Activated B cell treated with CpG ODN at 0.5 μM for 24 hours (primary cell): ENCODE measurements at regions not wholly inside any gene's neighbourhood (a gene's known extent, or its start where the extent isn't known, plus 50 kb on each side); places are given as distances from the start of the nearest gene placed in this dataset.
"Not testable (repeated sequence)": the region's sequence is repeated elsewhere in the genome, so short reads cannot be mapped to it uniquely, and the experiment has no call there.

ENCODE experiments used
- ATAC-seq: fragments of 200-7000 bp; cut with Tn5 transposase; one replicate; pipeline ENCODE4 v1.10.0; 2021; ENCODE audit warnings: low read depth, mild to moderate bottlenecking, moderate library complexity
- CTCF ChIA-PET: fragments of 350-600 bp; sonication (Branson Sonifier 250); formaldehyde crosslinking; loops from one replicate; lab custom pipeline; 2021; ENCODE audit warnings: antibody characterized with exemption; lab: Charles Lee
- POLR2A ChIA-PET: fragments of 350-600 bp; sonication (Branson Sonifier 250); formaldehyde crosslinking; loops from one replicate; lab custom pipeline; 2021; ENCODE audit warnings: antibody characterized with exemption; lab: Charles Lee
- DNase-seq: peaks from one replicate; pipeline ENCODE4 v3.0.0; 2022
- H3K27ac Mint-ChIP-seq: one replicate; pipeline ENCODE4 v1.8.0; 2020; ENCODE audit warnings: mixed read lengths
- H3K27me3 Mint-ChIP-seq: one replicate; pipeline ENCODE4 v1.8.0; 2021; ENCODE audit warnings: mixed read lengths
- H3K36me3 Mint-ChIP-seq: one replicate; pipeline ENCODE4 v1.8.0; 2021; ENCODE audit warnings: low read depth, mixed read lengths
- H3K4me1 Mint-ChIP-seq: one replicate; pipeline ENCODE4 v1.8.0; 2021; ENCODE audit warnings: mixed read lengths
- H3K4me3 Mint-ChIP-seq: one replicate; pipeline ENCODE4 v1.8.0; 2020; ENCODE audit warnings: mild to moderate bottlenecking, mixed read lengths
- H3K9me3 Mint-ChIP-seq: one replicate; pipeline ENCODE4 v1.8.0; 2020; ENCODE audit warnings: mixed read lengths
- CTCF ChIP-seq: fragments of 200-600 bp; IDR thresholded peaks from one replicate; pipeline ENCODE4 v1.8.0; 2022; ENCODE audit warnings: antibody characterized with exemption, mild to moderate bottlenecking
- intact Hi-C: fragments of 100-400 bp; cut with micrococcal nuclease; formaldehyde crosslinking; loops from one replicate; pipeline ENCODE4 v1.15.1; 2024

GRCh38 chr2:176902454-176902853, 310.1 kb upstream of the HNRNPA3 start:
- ATAC-seq, result no peak
- H3K27me3 Mint-ChIP-seq, result peaks cover 6% of the 10 kb centered on the region
- no peak for TF ChIP-seq CTCF
- no peak overlapping the region for H3K4me3 Mint-ChIP-seq
- H3K36me3 Mint-ChIP-seq, result no peaks in the 10 kb centered on the region
- intact Hi-C loops, result no loop called here
- CTCF ChIA-PET, result no interaction called here
- DNase-seq, result no peak
- H3K27ac Mint-ChIP-seq, result no peak overlapping the region
- POLR2A ChIA-PET, result no interaction called here
- peaks cover 5% of the 10 kb centered on the region for H3K9me3 Mint-ChIP-seq
- H3K4me1 Mint-ChIP-seq, result no peaks in the 10 kb centered on the region

GRCh38 chr2:176904053-176904452, 308.5 kb upstream of the HNRNPA3 start:
- POLR2A ChIA-PET, ATAC-seq, DNase-seq, H3K27me3 Mint-ChIP-seq, CTCF ChIA-PET, H3K9me3 Mint-ChIP-seq, H3K4me1 Mint-ChIP-seq, H3K27ac Mint-ChIP-seq, intact Hi-C loops, H3K4me3 Mint-ChIP-seq, H3K36me3 Mint-ChIP-seq: not testable (repeated sequence)

GRCh38 chr2:176907341-176907740, 305.3 kb upstream of the HNRNPA3 start:
- H3K36me3 Mint-ChIP-seq, result no peaks in the 10 kb centered on the region
- TF ChIP-seq CTCF, result no peak
- peaks cover 5% of the 10 kb centered on the region for H3K9me3 Mint-ChIP-seq
- ChIA-PET POLR2A (no interaction called here), CTCF (no interaction called here)
- peaks cover 3% of the 10 kb centered on the region for H3K27me3 Mint-ChIP-seq
- DNase-seq, result no peak
- intact Hi-C loops, result no loop called here
- ATAC-seq, result no peak
- H3K27ac Mint-ChIP-seq, result no peak overlapping the region
- H3K4me1 Mint-ChIP-seq, result no peaks in the 10 kb centered on the region
- no peak overlapping the region for H3K4me3 Mint-ChIP-seq

GRCh38 chr2:176910828-176911227, 301.8 kb upstream of the HNRNPA3 start:
- no peaks in the 10 kb centered on the region for H3K9me3 Mint-ChIP-seq
- ATAC-seq (no peak), DNase-seq (no peak)
- no peak overlapping the region for H3K27ac Mint-ChIP-seq
- no peak overlapping the region for H3K4me3 Mint-ChIP-seq
- intact Hi-C loops, result no loop called here
- ChIA-PET CTCF (interaction anchor here (0.6 kb wide), 1 partner anchor 97 kb away, joined by 4 read pairs; no protein-coding TSS in a partner anchor), POLR2A (interaction anchor here (0.7 kb wide), 1 partner anchor 609 kb away, joined by 3 read pairs; no protein-coding TSS in a partner anchor)
- H3K36me3 Mint-ChIP-seq, result no peaks in the 10 kb centered on the region
- no peak for TF ChIP-seq CTCF
- no peaks in the 10 kb centered on the region for H3K4me1 Mint-ChIP-seq
- peaks cover 2% of the 10 kb centered on the region for H3K27me3 Mint-ChIP-seq

GRCh38 chr2:176913955-176914354, 298.6 kb upstream of the HNRNPA3 start:
- DNase-seq (no peak), ATAC-seq (no peak)
- intact Hi-C loops, result no loop called here
- ChIA-PET POLR2A (no interaction called here), CTCF (no interaction called here)
- Mint-ChIP-seq H3K36me3 (no peaks in the 10 kb centered on the region), H3K27me3 (peaks cover 2% of the 10 kb centered on the region), H3K27ac (no peak overlapping the region), H3K4me3 (no peak overlapping the region), H3K9me3 (no peaks in the 10 kb centered on the region), H3K4me1 (no peaks in the 10 kb centered on the region)
- TF ChIP-seq CTCF, result no peak

- ATAC-seq, result no peak
- no peak overlapping the region for H3K4me3 Mint-ChIP-seq
- no peaks in the 10 kb centered on the region for H3K9me3 Mint-ChIP-seq
- POLR2A ChIA-PET, result no interaction called here
- peaks cover 2% of the 10 kb centered on the region for H3K27me3 Mint-ChIP-seq
- intact Hi-C loops, result no loop called here
- H3K4me1 Mint-ChIP-seq, result no peaks in the 10 kb centered on the region
- CTCF ChIA-PET, result no interaction called here
- DNase-seq, result no peak
- no peaks in the 10 kb centered on the region for H3K36me3 Mint-ChIP-seq
- no peak for TF ChIP-seq CTCF
- H3K27ac Mint-ChIP-seq, result no peak overlapping the region
These were observed 298.2 kb upstream of the HNRNPA3 start for GRCh38 chr2:176914371-176914770.

- intact Hi-C loops, ATAC-seq, H3K9me3 Mint-ChIP-seq, H3K4me1 Mint-ChIP-seq, CTCF ChIA-PET, POLR2A ChIA-PET, H3K27ac Mint-ChIP-seq, H3K36me3 Mint-ChIP-seq, H3K4me3 Mint-ChIP-seq, DNase-seq, H3K27me3 Mint-ChIP-seq: not testable (repeated sequence)
These were observed 290.0 kb upstream of the HNRNPA3 start for GRCh38 chr2:176922545-176922944.
